WTC11 (cell line): ENCODE measurements at regions not wholly inside any gene's neighbourhood (a gene's known extent, or its start where the extent isn't known, plus 50 kb on each side); places are given as distances from the start of the nearest gene placed in this dataset.
A peak's percentile ranks its signal among the peaks of the same experiment; 100 is the strongest.

ENCODE experiments used
- ATAC-seq: fragments of 200-7000 bp; cut with Tn5 transposase; 2 replicates; pipeline ENCODE4 v1.10.0; 2021; ENCODE audit warnings: mild to moderate bottlenecking, moderate library complexity
- CTCF ChIA-PET: fragments of 300-600 bp; sonication (Branson Sonifier 250); formaldehyde crosslinking; loops from one replicate; lab custom pipeline; 2021; ENCODE audit warnings: antibody characterized with exemption; lab: Charles Lee
- POLR2A ChIA-PET: fragments of 350-600 bp; sonication (Branson Sonifier 250); formaldehyde crosslinking; loops from one replicate; lab custom pipeline; 2021; ENCODE audit warnings: antibody characterized with exemption; lab: Charles Lee
- DNase-seq: peaks from one replicate; pipeline ENCODE4 v3.0.0; 2021; ENCODE audit warnings: low spot score
- H3K27ac Mint-ChIP-seq: 2 replicates; pipeline ENCODE4 v1.8.0; 2021; ENCODE audit warnings: mixed read lengths
- H3K27me3 Mint-ChIP-seq: 2 replicates; pipeline ENCODE4 v1.8.0; 2021; ENCODE audit warnings: low read depth, mild to moderate bottlenecking, moderate library complexity, mixed read lengths
- H3K36me3 Mint-ChIP-seq: 2 replicates; pipeline ENCODE4 v1.8.0; 2021; ENCODE audit warnings: mixed read lengths
- H3K4me1 Mint-ChIP-seq: 2 replicates; pipeline ENCODE4 v1.8.0; 2022; ENCODE audit warnings: mixed read lengths
- H3K4me3 Mint-ChIP-seq: 2 replicates; pipeline ENCODE4 v1.8.0; 2021; ENCODE audit warnings: mild to moderate bottlenecking, moderate library complexity, mixed read lengths
- H3K9me3 Mint-ChIP-seq: 2 replicates; pipeline ENCODE4 v1.8.0; 2021; ENCODE audit warnings: mixed read lengths
- AR ChIP-seq: fragments of 250-450 bp; sonication (Bioruptor Pico); IDR thresholded peaks from 2 replicates; pipeline ENCODE4 v1.9.0; 2021; ENCODE audit warnings: mild to moderate bottlenecking
- ATF1 ChIP-seq: sonication (generic); formaldehyde crosslinking; IDR thresholded peaks from 2 replicates; pipeline ENCODE4 v1.8.1; 2023; ENCODE audit warnings: mild to moderate bottlenecking, moderate library complexity, missing genetic modification reagents
- ATF2 ChIP-seq: sonication (generic); formaldehyde crosslinking; IDR thresholded peaks from 2 replicates; pipeline ENCODE4 v1.8.1; 2022; ENCODE audit warnings: low read depth, missing genetic modification reagents, borderline replicate concordance
- CREB1 ChIP-seq: sonication (generic); formaldehyde crosslinking; IDR thresholded peaks from 2 replicates; pipeline ENCODE4 v1.8.0; 2023; ENCODE audit warnings: mild to moderate bottlenecking, missing genetic modification reagents
- ETV6 ChIP-seq: sonication (generic); formaldehyde crosslinking; IDR thresholded peaks from 2 replicates; pipeline ENCODE4 v1.8.1; 2022; ENCODE audit warnings: mild to moderate bottlenecking, missing genetic modification reagents
- FOXK1 ChIP-seq: sonication (generic); formaldehyde crosslinking; IDR thresholded peaks from 2 replicates; pipeline ENCODE4 v1.8.0; 2022; ENCODE audit warnings: mild to moderate bottlenecking, moderate library complexity, missing genetic modification reagents
- FOXP4 ChIP-seq: sonication (generic); formaldehyde crosslinking; IDR thresholded peaks from 2 replicates; pipeline ENCODE4 v1.8.0; 2022; ENCODE audit warnings: mild to moderate bottlenecking, missing genetic modification reagents
- GABPB1 ChIP-seq: sonication (generic); formaldehyde crosslinking; IDR thresholded peaks from 2 replicates; pipeline ENCODE4 v1.8.1; 2023; ENCODE audit warnings: mild to moderate bottlenecking, missing genetic modification reagents
- HMGXB4 ChIP-seq: sonication (generic); formaldehyde crosslinking; IDR thresholded peaks from 2 replicates; pipeline ENCODE4 v1.8.1; 2023; ENCODE audit warnings: mild to moderate bottlenecking, moderate library complexity, missing genetic modification reagents
- MAX ChIP-seq: sonication (generic); formaldehyde crosslinking; IDR thresholded peaks from 2 replicates; pipeline ENCODE4 v1.8.0; 2022; ENCODE audit warnings: mild to moderate bottlenecking, missing genetic modification reagents
- NFATC4 ChIP-seq: fragments of 250-450 bp; sonication (Bioruptor Pico); IDR thresholded peaks from 2 replicates; pipeline ENCODE4 v1.9.0; 2021; ENCODE audit warnings: mild to moderate bottlenecking
- NFE2L1 ChIP-seq: sonication (generic); formaldehyde crosslinking; IDR thresholded peaks from 2 replicates; pipeline ENCODE4 v1.8.1; 2023; ENCODE audit warnings: missing genetic modification reagents
- NR3C1 ChIP-seq: sonication (generic); formaldehyde crosslinking; conservative IDR thresholded peaks from 2 replicates; pipeline ENCODE4 v1.8.1; 2023; ENCODE audit warnings: low read depth, mild to moderate bottlenecking, missing genetic modification reagents
- PRRX2 ChIP-seq: fragments of 250-450 bp; sonication (Bioruptor Pico); IDR thresholded peaks from 2 replicates; pipeline ENCODE4 v1.8.0; 2021; ENCODE audit warnings: mild to moderate bottlenecking
- SMAD4 ChIP-seq: sonication (generic); formaldehyde crosslinking; IDR thresholded peaks from 2 replicates; pipeline ENCODE4 v1.8.0; 2022; ENCODE audit warnings: mild to moderate bottlenecking, missing genetic modification reagents
- SP1 ChIP-seq: sonication (generic); formaldehyde crosslinking; conservative IDR thresholded peaks from 2 replicates; pipeline ENCODE4 v1.8.1; 2022; ENCODE audit warnings: missing genetic modification reagents
- TEAD4 ChIP-seq: sonication (generic); formaldehyde crosslinking; IDR thresholded peaks from 2 replicates; pipeline ENCODE4 v1.8.0; 2022; ENCODE audit warnings: mild to moderate bottlenecking, missing genetic modification reagents
- USF1 ChIP-seq: sonication (generic); formaldehyde crosslinking; IDR thresholded peaks from 2 replicates; pipeline ENCODE4 v1.8.0; 2022; ENCODE audit warnings: mild to moderate bottlenecking, missing genetic modification reagents
- ZBTB21 ChIP-seq: sonication (generic); formaldehyde crosslinking; IDR thresholded peaks from 2 replicates; pipeline ENCODE4 v1.8.1; 2023; ENCODE audit warnings: mild to moderate bottlenecking, missing genetic modification reagents, borderline replicate concordance
- ZNF416 ChIP-seq: fragments of 250-450 bp; sonication (Bioruptor Pico); IDR thresholded peaks from 2 replicates; pipeline ENCODE4 v1.9.0; 2021; ENCODE audit warnings: mild to moderate bottlenecking, inconsistent platforms
- ZNF423 ChIP-seq: fragments of 250-450 bp; sonication (Bioruptor Pico); IDR thresholded peaks from 2 replicates; pipeline ENCODE4 v2.1.2; 2022; ENCODE audit warnings: mild to moderate bottlenecking, moderate library complexity

- ATAC-seq: peak; percentile 48; the same call in 1 of the 2 replicates
- ChIA-PET POLR2A (no interaction called here), CTCF (interaction anchor here (1.8 kb wide), 1 partner anchor 209 kb away, joined by 6 read pairs; no protein-coding TSS in a partner anchor)
- DNase-seq: no peak
- Mint-ChIP-seq H3K9me3 (peaks cover 5% of the 10 kb centered on the region; the same call in 1 of the 2 replicates), H3K27me3 (no peaks in the 10 kb centered on the region), H3K27ac (no peak overlapping the region), H3K4me1 (peaks cover 26% of the 10 kb centered on the region), H3K36me3 (no peaks in the 10 kb centered on the region), H3K4me3 (no peak overlapping the region)
- no peak for TF ChIP-seq NR3C1 (CRISPR knock-in tag)
- no peak for TF ChIP-seq ZBTB21 (CRISPR knock-in tag)
- TF ChIP-seq NFATC4: no peak
- no peak for TF ChIP-seq FOXP4 (CRISPR knock-in tag)
These were observed 94.1 kb upstream of the LIFR start for GRCh38 chr5:38650540-38650939.

GRCh38 chr5:38650946-38651345 lies 94.5 kb upstream of the LIFR start:
- H3K9me3 Mint-ChIP-seq: peaks cover 5% of the 10 kb centered on the region; the same call in 1 of the 2 replicates
- peaks cover 26% of the 10 kb centered on the region for H3K4me1 Mint-ChIP-seq
- no peaks in the 10 kb centered on the region for H3K36me3 Mint-ChIP-seq
- no peaks in the 10 kb centered on the region for H3K27me3 Mint-ChIP-seq
- no peak for DNase-seq
- H3K4me3 Mint-ChIP-seq: no peak overlapping the region
- TF ChIP-seq ZNF423: no peak
- no peak for TF ChIP-seq ETV6
- no peak for TF ChIP-seq FOXK1 (CRISPR knock-in tag)
- TF ChIP-seq ATF2 (CRISPR knock-in tag): no peak
- no peak for TF ChIP-seq ATF1
- TF ChIP-seq TEAD4: no peak
- no peak for TF ChIP-seq HMGXB4 (CRISPR knock-in tag)
- ChIA-PET CTCF (interaction anchor here (1.8 kb wide), 1 partner anchor 209 kb away, joined by 6 read pairs; no protein-coding TSS in a partner anchor), POLR2A (no interaction called here)
- H3K27ac Mint-ChIP-seq: no peak overlapping the region
- no peak for ATAC-seq

GRCh38 chr5:38651806-38652205 lies 95.4 kb upstream of the LIFR start:
- Mint-ChIP-seq H3K4me1 (peaks cover 26% of the 10 kb centered on the region), H3K4me3 (no peak overlapping the region), H3K36me3 (no peaks in the 10 kb centered on the region), H3K27ac (no peak overlapping the region), H3K9me3 (peaks cover 5% of the 10 kb centered on the region; the same call in 1 of the 2 replicates), H3K27me3 (no peaks in the 10 kb centered on the region)
- POLR2A ChIA-PET: no interaction called here
- ATAC-seq: no peak
- no peak for DNase-seq
- CTCF ChIA-PET: interaction anchor here (1.8 kb wide), 1 partner anchor 210 kb away, joined by 6 read pairs; no protein-coding TSS in a partner anchor
- TF ChIP-seq HMGXB4 (CRISPR knock-in tag) (no peak), SP1 (CRISPR knock-in tag) (no peak), USF1 (CRISPR knock-in tag) (no peak), AR (no peak), ZBTB21 (CRISPR knock-in tag) (no peak), GABPB1 (CRISPR knock-in tag) (no peak), ZNF416 (CRISPR knock-in tag) (no peak), NFE2L1 (CRISPR knock-in tag) (no peak), ATF2 (CRISPR knock-in tag) (no peak), CREB1 (CRISPR knock-in tag) (no peak), SMAD4 (CRISPR knock-in tag) (no peak), PRRX2 (no peak), MAX (CRISPR knock-in tag) (no peak)
